NCI-H2081 (cell line): ENCODE measurements at regions not wholly inside any gene's neighbourhood (a gene's known extent, or its start where the extent isn't known, plus 50 kb on each side); places are given as distances from the start of the nearest gene placed in this dataset.
A peak's percentile ranks its signal among the peaks of the same experiment; 100 is the strongest.
"Not testable (repeated sequence)": the region's sequence is repeated elsewhere in the genome, so short reads cannot be mapped to it uniquely, and the experiment has no call there.

Source experiments
- DNase-seq, 2 experiments: peaks; one replicate each; lab custom pipeline; 2025; lab: John Stamatoyannopoulos, UW

DNA sequence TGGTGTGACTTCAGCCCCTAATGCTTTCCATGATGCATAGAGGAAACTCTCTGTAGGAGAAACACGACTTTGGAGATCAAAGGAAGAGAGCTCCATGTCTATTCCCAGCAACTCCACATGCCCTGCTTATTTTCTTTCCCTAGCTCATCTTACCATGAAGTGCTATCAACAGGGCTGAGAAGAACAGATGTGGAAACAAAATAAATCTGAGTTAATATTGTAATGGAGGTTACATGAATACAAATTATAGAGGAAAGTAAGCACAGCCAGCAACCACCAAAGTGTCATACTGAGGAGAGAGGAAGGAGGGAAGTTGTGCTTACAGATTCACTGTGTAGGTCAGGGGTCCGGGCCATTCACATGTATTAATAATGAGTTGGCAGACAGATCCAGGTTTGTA, 157.5 kb downstream of the RFPL4B start:
- DNase-seq: no peak

DNA sequence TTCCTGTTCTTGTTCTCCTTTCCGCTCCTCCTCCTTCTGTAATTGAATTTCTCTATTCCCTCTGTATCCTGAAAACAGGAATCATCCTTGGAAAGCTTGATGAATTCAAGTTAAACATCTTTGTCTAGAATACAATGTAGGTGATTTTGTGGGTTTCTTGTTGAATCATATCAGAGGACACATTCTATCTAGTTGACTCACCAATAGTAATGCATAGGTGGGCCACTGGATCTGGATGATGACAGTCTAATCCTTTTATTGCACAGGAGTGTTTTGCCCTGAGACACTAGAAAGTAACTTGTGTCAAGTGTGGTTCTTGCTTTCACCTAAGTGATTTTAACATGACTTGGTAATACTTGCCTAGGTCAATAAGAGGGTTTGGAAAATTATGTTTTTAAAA, 164.3 kb downstream of the RFPL4B start:
- DNase-seq: no peak

DNA sequence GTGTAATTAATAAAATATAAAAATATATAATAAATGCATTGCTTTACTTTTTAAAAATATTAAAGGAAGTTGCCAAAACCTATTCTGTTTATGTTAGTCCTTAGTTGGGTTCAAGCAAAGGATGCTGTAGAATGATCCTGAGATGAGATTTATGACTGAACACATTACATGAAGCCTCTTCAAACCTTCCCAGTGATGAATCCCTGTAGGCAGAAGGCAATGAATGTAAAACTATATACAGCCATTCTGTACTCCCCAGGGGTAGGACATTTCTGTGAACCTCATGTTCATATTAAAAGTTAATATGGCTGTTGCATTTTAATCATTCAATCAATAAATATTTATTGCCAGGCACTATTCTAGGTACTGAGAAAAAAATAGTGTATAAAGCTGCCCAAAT, 166.0 kb downstream of the RFPL4B start:
- no peak for DNase-seq

- DNase-seq: no peak
These were observed 175.5 kb downstream of the RFPL4B start for GRCh38 chr6:112522587-112522986.

- DNase-seq: no peak
These were observed 176.9 kb downstream of the RFPL4B start for GRCh38 chr6:112524071-112524470.

DNA sequence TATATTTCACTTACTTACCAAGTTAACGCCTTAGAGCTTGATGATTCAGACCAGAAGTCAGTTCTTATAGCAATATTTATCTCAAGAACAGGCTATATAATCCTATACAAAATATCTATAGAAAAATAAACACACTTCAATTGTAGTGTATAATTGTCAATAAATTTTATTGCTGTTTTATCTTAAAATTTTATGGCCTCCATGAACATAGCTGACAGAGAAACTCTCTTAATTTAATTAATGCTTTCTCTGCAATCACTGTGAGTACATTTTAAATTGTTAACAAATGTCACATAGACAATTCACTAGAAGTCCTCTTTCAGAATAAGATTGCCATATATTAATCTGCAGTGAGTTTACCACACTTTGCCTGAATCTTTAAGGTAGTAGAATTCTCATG, 178.6 kb downstream of the RFPL4B start:
- no peak for DNase-seq

- no peak for DNase-seq
These were observed 179.5 kb downstream of the RFPL4B start for GRCh38 chr6:112526594-112526993.

- DNase-seq: not testable (repeated sequence)
These were observed 181.2 kb downstream of the RFPL4B start for GRCh38 chr6:112528306-112528705.

DNA sequence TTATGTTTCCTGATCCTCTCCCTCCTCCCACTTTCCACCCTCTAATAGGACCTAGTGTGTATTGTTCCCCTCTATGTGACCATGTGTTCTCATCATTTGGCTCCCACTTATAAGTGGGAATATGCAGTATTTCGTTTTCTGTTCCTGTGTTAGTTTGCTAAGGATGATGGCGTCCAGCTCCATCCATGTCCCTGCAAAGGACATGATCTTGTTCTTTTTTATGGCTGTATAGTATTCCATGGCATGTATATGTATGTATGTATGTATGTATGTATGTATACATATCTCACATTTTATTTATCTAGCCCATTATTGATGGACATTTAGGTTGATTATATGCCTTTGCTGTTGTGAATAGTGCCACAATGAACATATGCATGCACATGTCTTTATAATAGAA, 188.7 kb downstream of the RFPL4B start:
- no peak for DNase-seq

DNA sequence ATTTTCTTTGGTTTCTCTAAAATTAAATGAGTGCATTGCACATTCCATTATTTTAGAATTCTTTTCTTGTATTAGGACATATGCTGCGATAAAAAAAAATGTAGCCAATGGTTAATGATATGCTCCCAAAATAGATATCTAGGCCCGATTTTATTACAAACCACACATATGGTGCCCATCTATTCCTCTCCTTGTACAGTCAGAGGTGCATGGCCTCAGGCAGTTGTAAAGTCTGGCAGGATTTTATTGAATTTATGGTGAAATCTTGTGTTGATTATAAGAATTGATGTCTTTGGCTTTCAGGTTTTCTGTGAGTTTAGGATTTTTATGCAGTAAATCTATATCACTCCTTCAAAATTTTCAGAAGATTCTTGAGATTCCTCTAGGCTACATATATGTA, 192.2 kb downstream of the RFPL4B start:
- no peak for DNase-seq

DNA sequence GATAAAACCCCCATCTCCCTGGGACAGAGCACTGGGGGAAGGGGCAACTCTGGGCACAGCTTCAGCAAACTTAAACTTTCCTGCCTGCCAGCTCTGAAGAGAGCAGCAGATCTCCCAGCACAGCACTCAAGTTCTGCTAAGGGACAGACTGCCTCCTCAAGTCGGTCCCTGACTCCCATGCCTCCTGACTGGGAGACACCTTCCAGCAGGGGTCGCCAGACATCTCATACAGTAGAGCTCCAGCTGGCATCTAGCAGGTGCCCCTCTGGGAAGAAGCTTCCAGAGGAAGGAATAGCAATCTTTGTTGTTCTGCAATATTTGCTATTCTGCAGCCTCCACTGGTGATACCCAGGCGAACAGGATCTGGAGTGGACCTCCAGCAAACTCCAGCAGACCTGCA, 194.7 kb downstream of the RFPL4B start:
- DNase-seq: not testable (repeated sequence)

DNA sequence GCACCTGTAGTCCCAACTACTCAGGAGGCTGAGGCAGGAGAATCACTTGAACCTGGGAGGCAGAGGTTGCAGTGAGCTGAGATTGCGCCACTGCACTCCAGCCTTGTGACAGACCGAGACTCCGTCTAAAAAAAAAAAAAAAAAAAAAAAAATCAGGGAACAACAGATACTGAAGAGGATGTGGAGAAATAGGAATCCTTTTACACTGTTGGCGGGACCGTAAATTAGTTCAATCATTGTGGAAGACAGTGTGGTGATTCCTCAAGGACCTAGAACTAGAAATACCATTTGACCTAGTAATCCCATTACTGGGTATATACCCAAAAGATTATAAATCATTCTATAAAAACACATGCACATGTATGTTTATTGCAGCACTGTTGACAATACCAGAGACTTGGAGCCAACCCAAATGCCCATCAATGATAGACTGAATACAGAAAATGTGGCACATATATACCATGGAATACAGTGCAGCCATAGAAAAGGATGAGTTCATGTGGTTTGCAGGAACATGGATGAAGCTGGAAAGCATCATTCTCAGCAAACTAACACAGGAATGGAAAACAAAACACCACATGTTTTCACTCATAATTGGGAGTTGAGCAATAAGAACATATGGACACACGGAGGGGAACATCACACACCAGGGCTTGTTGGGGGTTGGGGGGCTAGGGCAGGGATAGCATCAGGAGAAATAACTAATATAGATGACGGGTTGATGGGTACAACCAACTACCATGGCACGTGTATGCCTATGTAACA, 200.4 kb downstream of the RFPL4B start:
- DNase-seq: not testable (repeated sequence)

GRCh38 chr6:112549749-112550148, 202.6 kb downstream of the RFPL4B start:
- no peak for DNase-seq

GRCh38 chr6:112557435-112557834, 210.3 kb downstream of the RFPL4B start:
- DNase-seq: no peak

DNA sequence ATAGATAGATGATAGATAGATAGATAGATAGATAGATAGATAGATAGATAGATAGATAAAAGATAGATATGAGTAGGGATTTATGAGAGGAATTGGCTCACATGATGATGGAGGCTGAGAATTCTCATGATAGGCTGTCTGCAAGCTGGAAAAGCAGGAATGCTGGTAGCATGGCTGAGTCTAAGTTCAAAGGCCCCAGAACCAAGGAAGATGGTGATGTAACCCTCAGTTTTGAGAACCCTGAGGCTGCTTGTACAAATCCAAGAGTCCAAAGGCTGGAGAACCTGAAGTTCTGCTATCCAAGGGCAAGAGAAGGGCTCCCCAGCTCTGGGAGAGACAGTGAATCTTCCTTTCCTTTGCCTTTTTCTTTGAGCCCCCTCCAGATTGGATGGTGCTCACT, 210.8 kb downstream of the RFPL4B start:
- no peak for DNase-seq

DNA sequence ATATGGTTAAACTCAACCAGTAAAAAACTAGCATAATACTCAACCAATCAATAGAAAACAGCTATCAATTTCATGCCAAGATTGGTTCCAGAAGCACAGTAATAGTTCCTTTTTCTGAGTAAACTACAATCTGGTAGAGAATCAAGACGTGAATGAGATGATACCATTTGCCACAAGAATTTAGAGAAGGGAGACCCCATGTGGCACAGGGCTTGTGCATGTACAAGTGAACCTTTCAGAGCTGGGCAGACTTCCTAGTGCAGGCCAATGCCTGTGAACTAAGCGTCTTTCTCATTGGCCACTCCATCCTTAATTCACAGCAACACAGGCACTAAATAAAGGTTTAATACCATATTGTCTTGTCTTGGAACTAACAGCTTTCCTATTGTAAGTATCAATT, 213.5 kb downstream of the RFPL4B start:
- DNase-seq: no peak

- peak in 1 of 2 experiments; percentile 11 for DNase-seq
These were observed 215.4 kb downstream of the RFPL4B start for GRCh38 chr6:112562301-112563231.

DNA sequence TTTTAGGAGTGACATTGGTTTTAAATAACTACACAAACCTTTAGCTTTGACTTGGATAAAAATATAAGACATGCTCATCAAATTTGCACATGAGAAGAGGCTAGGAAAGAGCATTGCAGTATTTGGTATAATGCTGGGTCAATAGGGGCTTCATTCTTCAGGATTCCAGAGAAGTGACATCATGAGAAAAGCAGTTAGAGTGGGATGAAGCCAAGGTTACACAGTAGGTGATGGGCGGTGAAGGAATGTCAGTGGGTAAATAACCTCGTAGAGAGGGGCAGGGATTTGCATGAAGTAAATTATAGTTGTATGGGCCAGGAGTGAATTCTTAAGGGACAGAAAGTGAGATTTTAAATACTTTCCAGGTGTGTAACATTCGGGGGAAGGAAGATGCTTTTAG, 216.2 kb downstream of the RFPL4B start:
- DNase-seq: no peak

DNA sequence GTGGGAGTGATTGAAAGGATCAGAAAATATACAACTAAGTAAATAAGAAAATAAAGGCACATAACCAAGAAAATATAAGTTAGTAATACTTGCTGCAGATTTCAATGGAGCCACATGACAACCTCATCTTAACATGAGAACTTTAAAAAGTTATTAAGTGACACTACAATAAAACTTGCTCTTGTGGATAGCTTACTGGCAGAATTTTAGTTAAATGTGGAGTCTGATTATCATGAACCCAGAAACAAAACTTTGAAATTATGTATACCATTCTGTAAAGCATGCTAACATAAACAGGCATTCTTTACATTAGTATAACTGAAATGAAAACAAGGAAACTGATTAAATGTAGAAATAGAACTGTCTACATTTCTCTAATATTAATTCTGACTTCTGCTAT, 220.9 kb downstream of the RFPL4B start:
- DNase-seq: no peak

GRCh38 chr6:112571488-112572270, 224.5 kb downstream of the RFPL4B start:
- no peak for DNase-seq

GRCh38 chr6:112574190-112574589, 227.1 kb downstream of the RFPL4B start:
- DNase-seq: no peak

DNA sequence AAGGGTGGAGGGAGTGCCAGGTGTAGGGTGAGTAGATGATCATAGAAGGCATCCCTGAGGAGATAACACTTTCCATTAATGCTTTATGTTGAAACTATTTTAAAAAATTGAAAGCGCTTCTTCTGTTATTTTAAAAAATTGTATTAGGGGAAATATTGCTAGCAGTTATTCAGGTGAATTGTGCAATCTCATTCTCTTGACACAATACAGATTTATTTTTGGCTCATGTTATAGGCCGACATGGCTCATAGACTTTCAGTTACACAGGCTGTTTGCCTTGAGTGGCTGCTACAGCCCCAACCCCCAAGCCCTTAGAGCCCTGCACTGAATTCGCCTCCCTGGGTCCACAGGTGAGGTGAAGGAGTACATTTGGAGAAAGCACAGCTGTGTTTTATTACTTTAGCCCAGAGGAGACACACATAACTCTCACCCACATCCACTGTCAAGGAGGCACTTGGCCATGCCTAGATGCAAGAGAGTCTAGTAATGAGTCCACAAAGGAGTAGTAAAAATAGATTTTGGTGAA, 228.2 kb downstream of the RFPL4B start:
- no peak for DNase-seq
